Psoas muscle (tissue), 7 donors: ENCODE measurements at regions not wholly inside any gene's neighbourhood (a gene's known extent, or its start where the extent isn't known, plus 50 kb on each side); places are given as distances from the start of the nearest gene placed in this dataset.

Experiments
- ATAC-seq, 4 donors: fragments of 200-7000 bp; cut with Tn5 transposase; one replicate each; pipeline ENCODE4 v1.9.1; 2020; ENCODE audit warnings: moderate library complexity in 3 of 4, mild to moderate bottlenecking in 2 of 4
- DNase-seq, 2 donors: peaks; one replicate each; pipeline ENCODE4 v3.0.0-alpha.2; 2020
- H3K27ac ChIP-seq: fragments of 200-600 bp; one replicate; pipeline ENCODE4 v1.8.0; 2022
- H3K27me3 ChIP-seq, 3 donors: fragments of 200-600 bp in 1 of 3; one replicate each; pipeline versions ENCODE4 v1.6.1 to v1.8.0; 2013 to 2022; ENCODE audit warnings: low read length in 2 of 3, mild to moderate bottlenecking in 2 of 3, moderate library complexity in 1 of 3; ENCODE audit not compliant: insufficient read depth in 3 of 3
- H3K36me3 ChIP-seq, 2 donors: fragments of 200-600 bp in 1 of 2; one replicate each; pipeline versions ENCODE4 v1.6.1 to v1.8.0; 2013 to 2022; ENCODE audit warnings: low read depth in 1 of 2, mild to moderate bottlenecking in 1 of 2, moderate library complexity in 1 of 2; ENCODE audit not compliant: insufficient read depth in 1 of 2
- H3K4me1 ChIP-seq: fragments of 200-600 bp; one replicate; pipeline ENCODE4 v1.8.0; 2022
- H3K4me3 ChIP-seq: fragments of 200-600 bp; one replicate; pipeline ENCODE4 v1.8.0; 2022; ENCODE audit warnings: mild to moderate bottlenecking
- H3K9me3 ChIP-seq: fragments of 200-600 bp; one replicate; pipeline ENCODE4 v1.8.0; 2022
- WGBS, 3 donors: extraction: QIAGEN DNeasy Blood & Tissue Kit; methylation state at CpG; one replicate each; pipeline versions ENCODE4 v1.1.6 to v1.1.7; 2013; 5-methylcytosine and 5-hydroxymethylcytosine counted together
- intact Hi-C, 2 donors: fragments of 100-400 bp; cut with DNase I; formaldehyde crosslinking; loops; one replicate each; pipeline versions ENCODE4 v1.11.0 to v1.14.2; 2022
- TF ChIP-seq, protein P1 (sequence below): fragments of 200-600 bp; IDR thresholded peaks from one replicate; pipeline ENCODE4 v1.8.0; 2022; ENCODE audit warnings: antibody characterized with exemption
- donor health status: healthy with polysubstance abuse.
- donor health status: DM: no; HTN: no; CAD: no; lungs with moderate emphysema.
- donor health status: Bipolar disorder and iron deficiency.
- donor health status: healthy.
- donor health status: DM: yes; HTN: yes; CAD: no.
- donor health status: DM: no; HTN: no; CAD: no.
- donor health status: DM: yes; HTN: yes; CAD: no.

DNA sequence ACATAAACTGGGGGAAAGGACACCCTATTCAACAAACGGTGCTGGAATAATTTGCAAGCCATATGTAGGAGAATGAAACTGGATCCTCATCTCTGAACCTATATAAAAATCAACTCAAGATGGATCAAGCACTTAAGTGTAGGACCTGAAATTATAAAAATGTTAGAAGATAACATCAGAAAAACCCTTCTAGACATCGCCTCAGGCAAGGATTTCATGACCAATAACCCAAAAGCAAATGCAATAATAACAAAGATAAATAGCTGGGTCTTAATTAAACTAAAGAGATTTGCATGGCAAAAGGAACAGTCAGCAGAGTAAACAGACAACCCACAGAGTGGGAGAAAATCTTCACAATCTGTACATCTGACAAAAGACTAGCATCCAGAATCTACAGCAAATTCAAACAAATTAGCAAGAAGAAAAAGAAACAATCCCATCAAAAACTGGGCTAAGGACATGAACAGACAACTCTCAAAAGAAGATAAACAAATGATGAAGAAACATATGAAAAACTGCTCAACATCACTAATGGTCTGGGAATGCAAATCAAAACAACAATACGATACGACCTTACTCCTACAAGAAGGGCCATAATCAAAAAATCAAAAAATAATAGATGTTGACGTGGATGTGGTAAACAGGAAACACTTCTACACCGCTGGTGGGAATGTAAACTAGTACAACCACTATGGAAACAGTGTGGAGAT, 408.7 kb downstream of the CNTN6 start:
- H3K4me3 ChIP-seq = no peak overlapping the region
- no peak overlapping the region for H3K27ac ChIP-seq
- DNase-seq (no peak), ATAC-seq (no peak)
- WGBS, 3 donors = 65 to 75% (median 74%) methylated on average over 6 of the region's 6 CpGs
- intact Hi-C loops = no loop called here
- no peaks in the 10 kb centered on the region for H3K4me1 ChIP-seq
- no peaks in the 10 kb centered on the region for H3K36me3 ChIP-seq
- TF ChIP-seq, protein P1, sequence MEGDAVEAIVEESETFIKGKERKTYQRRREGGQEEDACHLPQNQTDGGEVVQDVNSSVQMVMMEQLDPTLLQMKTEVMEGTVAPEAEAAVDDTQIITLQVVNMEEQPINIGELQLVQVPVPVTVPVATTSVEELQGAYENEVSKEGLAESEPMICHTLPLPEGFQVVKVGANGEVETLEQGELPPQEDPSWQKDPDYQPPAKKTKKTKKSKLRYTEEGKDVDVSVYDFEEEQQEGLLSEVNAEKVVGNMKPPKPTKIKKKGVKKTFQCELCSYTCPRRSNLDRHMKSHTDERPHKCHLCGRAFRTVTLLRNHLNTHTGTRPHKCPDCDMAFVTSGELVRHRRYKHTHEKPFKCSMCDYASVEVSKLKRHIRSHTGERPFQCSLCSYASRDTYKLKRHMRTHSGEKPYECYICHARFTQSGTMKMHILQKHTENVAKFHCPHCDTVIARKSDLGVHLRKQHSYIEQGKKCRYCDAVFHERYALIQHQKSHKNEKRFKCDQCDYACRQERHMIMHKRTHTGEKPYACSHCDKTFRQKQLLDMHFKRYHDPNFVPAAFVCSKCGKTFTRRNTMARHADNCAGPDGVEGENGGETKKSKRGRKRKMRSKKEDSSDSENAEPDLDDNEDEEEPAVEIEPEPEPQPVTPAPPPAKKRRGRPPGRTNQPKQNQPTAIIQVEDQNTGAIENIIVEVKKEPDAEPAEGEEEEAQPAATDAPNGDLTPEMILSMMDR = no peak
- no peaks in the 10 kb centered on the region for H3K9me3 ChIP-seq
- H3K27me3 ChIP-seq = no peaks in the 10 kb centered on the region

DNA sequence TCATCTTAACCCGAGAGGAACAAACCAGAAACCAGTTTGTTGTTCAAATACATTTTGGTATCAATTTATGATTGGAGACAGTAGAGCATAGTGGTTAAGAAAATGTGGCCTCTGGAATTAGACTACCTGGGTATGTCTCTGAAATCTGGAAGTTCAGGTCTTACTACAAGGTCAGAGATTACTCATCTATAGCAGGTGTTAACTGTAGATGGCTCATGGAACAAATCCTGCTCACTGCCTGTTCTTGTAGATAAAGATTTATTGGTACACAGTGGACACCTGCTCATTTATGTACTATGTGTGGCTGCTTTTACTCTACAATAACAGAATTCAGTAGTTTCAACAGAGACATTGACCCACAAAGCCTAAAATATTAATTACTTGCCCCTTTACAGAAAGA, 413.3 kb downstream of the CNTN6 start:
- Histone ChIP-seq H3K27ac (no peak overlapping the region), H3K9me3 (no peaks in the 10 kb centered on the region), H3K27me3 (no peaks in the 10 kb centered on the region), H3K36me3 (no peaks in the 10 kb centered on the region), H3K4me3 (no peak overlapping the region), H3K4me1 (no peaks in the 10 kb centered on the region)
- ATAC-seq (no peak), DNase-seq (no peak)
- TF ChIP-seq, protein P1 = no peak
- intact Hi-C loops = no loop called here
- 32 to 42% (median 37%) methylated on average over 1 of the region's 1 CpG for WGBS, 3 donors

DNA sequence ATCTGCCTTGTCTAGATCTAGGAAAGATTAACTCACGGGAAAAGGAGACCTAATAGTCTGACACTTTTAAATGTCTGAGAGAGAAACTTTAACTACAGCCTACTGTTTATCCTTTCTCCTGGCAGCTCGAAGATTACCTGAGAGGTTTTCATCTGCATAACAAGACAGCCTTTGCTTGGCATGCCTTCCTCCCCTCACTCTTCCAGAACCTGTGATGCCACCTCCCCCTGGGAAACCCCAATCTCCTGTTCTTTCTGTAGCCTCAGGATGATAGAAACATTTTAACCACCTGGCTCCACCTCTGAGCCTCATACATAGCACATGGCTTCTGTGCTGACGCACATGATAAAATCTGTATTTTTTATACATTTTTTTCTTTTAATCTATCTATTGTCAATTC, 420.8 kb downstream of the CNTN6 start:
- TF ChIP-seq, protein P1 = no peak

DNA sequence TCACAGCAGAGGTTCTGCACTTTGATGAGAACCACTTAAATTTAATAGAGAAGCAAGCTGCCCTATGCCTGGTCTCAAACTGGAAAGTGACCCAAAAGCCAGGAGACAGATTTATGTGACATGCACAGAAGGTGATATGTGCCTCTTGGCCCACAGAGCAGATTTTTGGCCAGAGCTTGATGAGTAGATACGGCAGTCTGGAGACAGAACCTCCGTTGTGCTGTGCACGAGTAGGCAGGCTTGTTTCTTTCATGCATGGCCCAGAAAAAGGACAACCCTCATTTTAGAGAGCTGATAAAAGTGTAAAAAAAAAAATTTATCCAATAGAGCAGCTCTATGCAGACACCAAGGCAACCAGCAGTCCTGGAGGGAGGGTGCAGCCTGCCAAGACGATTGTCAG, 423.1 kb downstream of the CNTN6 start:
- Histone ChIP-seq H3K27ac (no peak overlapping the region), H3K27me3 (no peaks in the 10 kb centered on the region), H3K4me3 (no peak overlapping the region), H3K4me1 (no peaks in the 10 kb centered on the region), H3K9me3 (no peaks in the 10 kb centered on the region), H3K36me3 (no peaks in the 10 kb centered on the region)
- DNase-seq (no peak), ATAC-seq (no peak)
- WGBS, 3 donors = 35 to 47% (median 42%) methylated on average over 4 of the region's 4 CpGs
- TF ChIP-seq, protein P1 = no peak
- intact Hi-C loops = no loop called here

More for the DNA sequence above, 420.8 kb downstream of the CNTN6 start:
- no peak overlapping the region for H3K4me3 ChIP-seq
- no peaks in the 10 kb centered on the region for H3K36me3 ChIP-seq
- no peaks in the 10 kb centered on the region for H3K4me1 ChIP-seq
- 48 to 57% (median 53%) methylated on average over 3 of the region's 3 CpGs for WGBS, 3 donors
- no peak overlapping the region for H3K27ac ChIP-seq
- ATAC-seq (no peak), DNase-seq (no peak)
- no peaks in the 10 kb centered on the region for H3K9me3 ChIP-seq
- no peaks in the 10 kb centered on the region for H3K27me3 ChIP-seq
- intact Hi-C loops = no loop called here

DNA sequence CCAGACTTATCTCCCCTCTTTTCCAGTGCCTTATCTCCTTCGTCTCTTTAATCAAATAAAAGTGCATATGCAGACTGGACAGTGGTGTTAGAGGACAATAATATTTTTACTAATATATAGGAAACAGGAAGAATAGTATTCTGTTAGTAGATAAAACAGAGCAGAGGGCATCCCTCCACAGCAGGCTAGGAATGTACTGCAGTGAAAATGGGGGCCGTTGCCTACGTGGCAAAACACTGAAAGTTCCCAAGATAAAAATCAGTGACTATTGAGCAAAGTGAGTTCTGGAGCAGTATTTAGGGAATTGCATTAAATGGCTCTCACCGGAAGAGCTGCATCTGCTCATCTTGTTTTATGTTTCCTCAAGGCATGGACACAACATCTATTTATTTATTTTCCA, 435.0 kb downstream of the CNTN6 start:
- Histone ChIP-seq H3K4me1 (no peaks in the 10 kb centered on the region), H3K27me3 (no peaks in the 10 kb centered on the region), H3K9me3 (no peaks in the 10 kb centered on the region), H3K36me3 (no peaks in the 10 kb centered on the region), H3K4me3 (no peak overlapping the region), H3K27ac (no peak overlapping the region)
- TF ChIP-seq, protein P1 = no peak
- no peak for DNase-seq
- intact Hi-C loops = no loop called here
- 83 to 87% (median 83%) methylated on average over 4 of the region's 4 CpGs for WGBS, 3 donors
- no peak for ATAC-seq
